ENCODE measurements at regions not wholly inside any gene's neighbourhood (a gene's known extent, or its start where the extent isn't known, plus 50 kb on each side); places are given as distances from the start of the nearest gene placed in this dataset.

GRCh38 chr2:173574324-173575112 lies 219.8 kb downstream of the CDCA7 start:
- DNase-seq, result no peak

DNA sequence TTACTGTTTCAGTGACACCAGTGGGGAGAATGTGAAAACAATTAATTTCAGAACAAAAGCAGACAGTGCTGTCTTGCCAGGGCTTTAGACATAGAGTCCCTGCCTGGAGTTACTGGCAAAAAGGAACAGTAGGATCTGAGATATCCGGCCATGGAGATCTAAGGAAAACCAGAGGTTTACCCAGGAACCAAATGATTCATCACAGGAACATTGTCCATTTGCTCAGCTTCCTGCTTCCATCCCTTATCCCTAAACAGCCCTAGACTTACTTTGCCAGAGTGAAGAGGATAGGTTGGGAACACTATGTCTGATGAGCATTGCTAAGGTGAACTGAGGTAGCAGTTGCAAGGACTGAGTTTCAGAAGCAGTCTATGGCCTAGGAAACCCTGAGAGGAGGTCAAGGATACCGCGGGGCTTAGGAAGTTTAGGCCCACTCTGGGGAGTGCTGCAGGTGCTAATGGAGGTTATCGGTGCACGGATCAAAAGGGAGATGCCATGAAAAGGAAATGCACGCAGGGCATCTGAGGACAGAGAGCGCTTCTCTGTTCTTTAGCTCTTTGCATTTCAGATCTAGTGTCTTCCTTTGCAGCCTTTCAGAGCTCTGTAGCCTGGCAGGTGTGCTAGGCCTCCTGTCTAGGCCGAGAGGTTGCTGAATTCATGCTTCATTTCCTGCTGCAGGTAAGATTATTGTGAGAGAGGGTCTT lies 223.9 kb downstream of the CDCA7 start:
- no peak for TF ChIP-seq GATA1 (IDR thresholded peaks at IDR 0.05; ENCODE audit: low read depth, low read length)
- DNase-seq, result no peak

More at GRCh38 chr2:173574324-173575112, 219.8 kb downstream of the CDCA7 start:
- TF ChIP-seq GATA1 (IDR thresholded peaks at IDR 0.05; ENCODE audit: low read depth, low read length) (no peak), POLR2A (IDR thresholded peaks at IDR 0.05; ENCODE audit: low read length) (no peak)

DNA sequence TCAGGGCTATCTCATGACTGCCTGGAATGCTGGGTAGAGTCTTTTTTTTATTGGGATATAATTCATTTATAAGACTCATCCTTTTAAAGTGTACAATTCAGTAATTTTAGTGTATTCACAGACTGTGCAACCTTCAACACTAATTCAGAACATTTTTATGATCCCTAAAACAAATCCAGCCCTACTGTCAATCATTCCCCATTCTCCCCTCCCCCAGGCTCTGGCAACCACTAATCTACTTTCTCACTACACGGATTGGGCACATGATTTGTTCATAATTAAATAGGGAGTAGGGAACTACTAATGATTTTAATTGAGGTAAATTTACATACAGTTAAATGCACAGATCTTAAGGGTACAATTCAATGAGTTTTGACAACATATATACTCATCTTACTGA lies 225.7 kb downstream of the CDCA7 start:
- no peak for DNase-seq

DNA sequence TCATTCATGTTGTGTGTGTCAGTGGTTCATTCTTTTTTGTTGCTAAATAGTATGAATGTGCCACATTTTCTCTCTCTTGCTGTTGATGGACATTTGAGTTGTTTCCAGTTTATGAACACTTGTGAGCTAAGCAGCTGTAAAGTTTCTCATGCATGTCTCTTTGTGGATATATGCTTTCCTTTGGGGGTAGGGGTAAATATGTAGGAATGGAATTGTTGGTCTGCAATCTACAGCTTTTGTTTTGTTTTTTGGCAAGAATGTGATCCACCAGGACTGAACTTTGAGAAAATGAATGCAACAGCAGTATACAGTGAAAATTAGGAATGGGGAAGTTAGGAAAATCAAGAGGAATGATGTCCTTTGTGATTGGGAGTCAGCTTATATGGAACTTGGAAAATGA lies 226.3 kb downstream of the CDCA7 start:
- DNase-seq, result no peak
- TF ChIP-seq GATA1 (IDR thresholded peaks at IDR 0.05; ENCODE audit: low read depth, low read length), result no peak
- TF ChIP-seq POLR2A (IDR thresholded peaks at IDR 0.05; ENCODE audit: low read length), result no peak

More for the DNA sequence above, 225.7 kb downstream of the CDCA7 start:
- TF ChIP-seq GATA1 (IDR thresholded peaks at IDR 0.05; ENCODE audit: low read depth, low read length), result no peak
- no peak for TF ChIP-seq POLR2A (IDR thresholded peaks at IDR 0.05; ENCODE audit: low read length)

- TF ChIP-seq POLR2A (IDR thresholded peaks at IDR 0.05; ENCODE audit: low read length) (no peak), GATA1 (IDR thresholded peaks at IDR 0.05; ENCODE audit: low read depth, low read length) (no peak)
- DNase-seq, result no peak
These were observed 228.5 kb downstream of the CDCA7 start for GRCh38 chr2:173583196-173583595.

DNA sequence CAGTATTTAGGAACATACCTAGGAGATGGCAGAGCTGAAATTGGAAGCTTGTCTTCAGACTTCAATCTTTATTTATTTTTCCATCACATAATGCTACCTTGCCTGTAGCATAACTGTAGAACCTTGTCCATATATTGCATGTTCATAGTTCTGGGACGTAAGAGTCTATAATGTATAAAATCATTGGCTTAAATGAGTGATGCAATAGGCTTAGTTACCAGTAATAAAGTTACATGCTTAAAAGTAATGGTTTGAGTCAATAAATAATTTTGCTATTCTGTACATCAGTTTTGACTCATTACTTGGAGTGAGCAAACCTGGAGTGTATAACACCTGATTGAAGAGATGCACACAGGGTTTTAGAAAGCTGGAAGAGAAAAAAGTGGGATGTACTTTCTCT lies 229.3 kb downstream of the CDCA7 start:
- no peak for DNase-seq
- TF ChIP-seq POLR2A (IDR thresholded peaks at IDR 0.05; ENCODE audit: low read length), result no peak
- TF ChIP-seq GATA1 (IDR thresholded peaks at IDR 0.05; ENCODE audit: low read depth, low read length), result no peak

DNA sequence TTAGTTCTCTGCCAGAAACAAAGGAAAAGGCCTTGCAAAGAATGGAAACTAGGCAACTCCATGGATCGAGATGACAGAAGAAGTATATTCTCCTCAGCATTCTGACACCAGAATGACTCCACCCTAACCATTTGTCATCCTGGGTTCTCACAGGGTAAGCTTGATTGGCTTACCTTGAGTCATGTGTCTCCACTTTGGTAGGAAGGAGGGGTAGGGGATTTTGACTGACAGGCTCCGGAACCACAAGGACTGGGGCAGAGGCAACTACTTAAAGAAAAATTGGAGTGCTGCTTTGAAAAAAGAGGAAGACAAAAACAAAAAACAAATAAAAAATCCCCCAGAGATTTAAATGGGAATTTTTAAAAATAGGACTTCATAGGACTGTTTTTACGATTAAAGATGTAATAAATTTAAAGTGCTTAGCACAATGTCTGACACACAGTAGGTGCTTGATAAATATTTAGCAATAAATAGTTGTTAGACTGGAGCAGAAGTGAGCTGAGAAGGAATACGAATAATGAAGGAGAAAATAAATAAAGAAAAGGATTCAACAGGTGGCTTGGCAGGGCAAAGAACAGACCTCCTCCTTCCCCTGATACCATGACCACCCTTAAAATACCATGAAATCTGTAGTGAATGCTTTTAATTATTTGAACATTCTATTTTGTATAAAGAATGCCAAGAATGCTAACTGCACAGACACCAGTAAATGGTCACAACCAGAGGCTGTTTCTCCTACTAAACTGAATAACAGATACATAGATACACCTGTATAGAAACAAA lies 230.2 kb downstream of the CDCA7 start:
- TF ChIP-seq POLR2A (IDR thresholded peaks at IDR 0.05; ENCODE audit: low read length) (no peak), GATA1 (IDR thresholded peaks at IDR 0.05; ENCODE audit: low read depth, low read length) (no peak)
- DNase-seq, result no peak

DNA sequence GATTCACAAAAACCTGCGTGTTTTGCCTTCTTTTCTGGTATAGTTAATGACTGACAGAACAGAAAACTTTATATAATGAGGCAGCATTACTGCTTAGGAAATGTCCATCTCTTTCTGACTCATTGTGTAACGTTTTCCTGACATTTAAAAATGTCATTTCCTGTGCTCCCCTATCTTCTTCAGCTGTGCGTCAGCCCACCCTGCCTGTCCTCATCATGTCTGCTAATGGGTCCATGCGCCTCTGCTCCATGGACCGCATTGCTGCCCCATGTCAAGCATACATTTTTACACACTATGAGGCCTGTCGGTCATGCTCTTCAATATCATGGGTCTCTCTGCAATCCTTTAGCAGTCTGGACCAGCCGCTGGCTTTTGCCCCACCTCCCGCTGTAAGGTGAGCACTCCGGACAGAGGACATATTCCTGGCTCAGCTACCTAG lies 234.3 kb downstream of the CDCA7 start:
- TF ChIP-seq GATA1 (IDR thresholded peaks at IDR 0.05; ENCODE audit: low read depth, low read length) (no peak), POLR2A (IDR thresholded peaks at IDR 0.05; ENCODE audit: low read length) (no peak)
- no peak for DNase-seq

GRCh38 chr2:173589604-173590275 lies 235.1 kb downstream of the CDCA7 start:
- TF ChIP-seq POLR2A (IDR thresholded peaks at IDR 0.05; ENCODE audit: low read length) (no peak), GATA1 (IDR thresholded peaks at IDR 0.05; ENCODE audit: low read depth, low read length) (no peak)
- DNase-seq, result no peak

DNA sequence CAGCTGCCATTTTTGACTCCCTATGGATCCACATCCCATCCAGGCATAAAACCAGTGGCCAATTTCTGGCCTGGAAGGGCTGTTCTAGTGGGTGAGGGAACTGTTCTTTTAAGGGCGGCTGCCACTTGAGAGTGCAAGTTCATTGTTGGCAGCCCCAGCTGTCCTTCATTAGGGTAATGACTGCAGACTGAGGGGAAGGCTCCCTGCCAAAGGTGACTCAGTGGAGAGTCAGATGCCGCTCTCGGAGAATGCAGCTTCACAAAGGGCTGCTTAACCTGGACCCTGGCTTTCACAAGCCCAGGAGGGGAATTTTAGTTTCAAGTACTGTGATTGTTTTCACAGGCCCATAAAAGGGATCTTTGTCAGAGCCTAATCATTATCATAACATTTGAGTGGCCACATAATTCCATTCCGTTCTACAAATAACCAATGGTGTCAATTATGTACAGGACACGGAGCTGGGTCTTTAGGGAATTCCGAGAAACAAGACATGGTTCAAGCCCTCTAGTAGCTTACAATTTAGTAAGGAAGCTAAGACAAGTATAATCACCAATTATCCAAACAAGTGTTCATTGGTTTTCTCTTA lies 235.7 kb downstream of the CDCA7 start:
- TF ChIP-seq POLR2A (IDR thresholded peaks at IDR 0.05; ENCODE audit: low read length), result no peak
- DNase-seq, result no peak

GRCh38 chr2:173593109-173593508 lies 238.4 kb downstream of the CDCA7 start:
- no peak for DNase-seq
- no peak for TF ChIP-seq POLR2A (IDR thresholded peaks at IDR 0.05; ENCODE audit: low read length)
- TF ChIP-seq GATA1 (IDR thresholded peaks at IDR 0.05; ENCODE audit: low read depth, low read length), result no peak

DNA sequence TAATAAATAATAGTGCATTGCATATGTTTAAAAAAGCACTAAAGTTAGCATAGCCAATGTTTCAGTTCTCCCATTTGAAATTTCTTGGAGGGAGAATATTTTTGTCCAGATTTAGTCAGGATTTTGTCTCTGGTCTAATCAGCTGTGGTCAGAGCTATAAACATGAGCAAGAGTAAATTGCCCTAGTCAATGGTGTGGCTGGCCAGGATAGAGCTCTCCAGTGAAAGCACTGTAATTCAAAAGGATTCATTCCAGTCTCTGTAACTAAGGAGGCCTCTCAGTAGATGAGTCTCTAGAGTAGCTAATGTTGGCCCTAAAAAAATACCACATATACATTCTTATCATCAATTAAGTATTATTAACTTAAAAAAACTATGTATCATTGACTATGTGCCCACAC lies 241.6 kb downstream of the CDCA7 start:
- no peak for TF ChIP-seq POLR2A (IDR thresholded peaks at IDR 0.05; ENCODE audit: low read length)
- TF ChIP-seq GATA1 (IDR thresholded peaks at IDR 0.05; ENCODE audit: low read depth, low read length), result no peak

GRCh38 chr2:173598525-173598924 lies 243.9 kb downstream of the CDCA7 start:
- no peak for DNase-seq
- no peak for TF ChIP-seq POLR2A (IDR thresholded peaks at IDR 0.05; ENCODE audit: low read length)

More for the DNA sequence above, 241.6 kb downstream of the CDCA7 start:
- DNase-seq, result no peak

All from erythroblast (primary cell).